Liver (tissue), 8 donors: ENCODE measurements at regions not wholly inside any gene's neighbourhood (a gene's known extent, or its start where the extent isn't known, plus 50 kb on each side); places are given as distances from the start of the nearest gene placed in this dataset.

Experiments
- DNase-seq: peaks from one replicate; pipeline ENCODE4 v3.0.0-alpha.2; 2017; ENCODE audit warnings: low spot score
- H3K27ac ChIP-seq, 2 donors: one replicate each; pipeline ENCODE4 v1.7.0; 2013; ENCODE audit warnings: inconsistent platforms in 2 of 2, low read length in 2 of 2, control low read depth in 1 of 2, low read depth in 1 of 2, mild to moderate bottlenecking in 1 of 2
- H3K27me3 ChIP-seq, 4 donors: one replicate each; pipeline versions ENCODE4 v1.6.1 to v1.7.0; 2013; ENCODE audit warnings: low read length in 3 of 4, inconsistent platforms in 1 of 4, mild to moderate bottlenecking in 1 of 4, moderate library complexity in 1 of 4; ENCODE audit not compliant: control insufficient read depth in 4 of 4, insufficient read depth in 4 of 4
- H3K36me3 ChIP-seq, 4 donors: one replicate each; pipeline versions ENCODE4 v1.6.1 to v1.7.0; 2013; ENCODE audit warnings: low read length in 3 of 4, mild to moderate bottlenecking in 3 of 4, low read depth in 1 of 4, moderate library complexity in 1 of 4; ENCODE audit not compliant: control insufficient read depth in 4 of 4, insufficient read depth in 3 of 4
- H3K4me1 ChIP-seq, 4 donors: one replicate each; pipeline versions ENCODE4 v1.6.1 to v1.7.0; 2013; ENCODE audit warnings: low read length in 3 of 4, mild to moderate bottlenecking in 3 of 4, moderate library complexity in 1 of 4; ENCODE audit not compliant: control insufficient read depth in 4 of 4, insufficient read depth in 4 of 4
- H3K4me3 ChIP-seq, 3 donors: one replicate each; pipeline versions ENCODE4 v1.6.1 to v1.7.0; 2013; ENCODE audit warnings: low read length in 3 of 3, control low read depth in 1 of 3, low read depth in 1 of 3, mild to moderate bottlenecking in 1 of 3
- H3K9ac ChIP-seq, 2 donors: one replicate each; pipeline ENCODE4 v1.7.0; 2013; ENCODE audit warnings: low read length in 2 of 2, mild to moderate bottlenecking in 2 of 2, moderate library complexity in 2 of 2, control low read depth in 1 of 2, low read depth in 1 of 2
- H3K9me3 ChIP-seq, 4 donors: one replicate each; pipeline versions ENCODE4 v1.6.1 to v1.7.0; 2013; ENCODE audit warnings: low read length in 3 of 4; ENCODE audit not compliant: control insufficient read depth in 4 of 4
- ATF3 ChIP-seq: IDR thresholded peaks from 2 replicates; pipeline ENCODE4 v1.6.1; 2016; ENCODE audit warnings: antibody characterized with exemption
- CTCF ChIP-seq: fragments of 150-350 bp; IDR thresholded peaks from 2 replicates; pipeline ENCODE4 v1.5.1; 2017; ENCODE audit warnings: improper control_type of control experiment, low read depth, low read length; ENCODE audit not compliant: missing input control
- EGR1 ChIP-seq, 2 donors: IDR thresholded peaks; 2 replicates each; pipeline ENCODE4 v1.6.1; 2016 to 2018; ENCODE audit warnings: antibody characterized with exemption in 2 of 2, low read depth in 2 of 2
- FOXA1 ChIP-seq: IDR thresholded peaks from 2 replicates; pipeline ENCODE4 v1.6.1; 2016; ENCODE audit warnings: antibody characterized with exemption
- FOXA2 ChIP-seq: IDR thresholded peaks from 2 replicates; pipeline ENCODE4 v1.6.1; 2016; ENCODE audit warnings: antibody characterized with exemption
- HNF4A ChIP-seq, 2 donors: conservative IDR thresholded peaks; 2 replicates each; pipeline ENCODE4 v1.6.1; 2016; ENCODE audit warnings: antibody characterized with exemption in 2 of 2, mild to moderate bottlenecking in 2 of 2
- HNF4G ChIP-seq: IDR thresholded peaks from 2 replicates; pipeline ENCODE4 v1.6.1; 2016; ENCODE audit warnings: antibody characterized with exemption
- JUND ChIP-seq, 2 donors: IDR thresholded peaks; 2 replicates each; pipeline ENCODE4 v1.6.1; 2016; ENCODE audit warnings: antibody characterized with exemption in 2 of 2
- MAX ChIP-seq: IDR thresholded peaks from 2 replicates; pipeline ENCODE4 v1.6.1; 2016; ENCODE audit warnings: antibody characterized with exemption
- NR2F2 ChIP-seq: IDR thresholded peaks from 2 replicates; pipeline ENCODE4 v1.6.1; 2016; ENCODE audit warnings: antibody characterized with exemption
- RAD21 ChIP-seq, 2 donors: IDR thresholded peaks; 2 replicates each; pipeline ENCODE4 v1.6.1; 2016; ENCODE audit warnings: antibody characterized with exemption in 2 of 2, mild to moderate bottlenecking in 2 of 2
- REST ChIP-seq: IDR thresholded peaks from 2 replicates; pipeline ENCODE4 v1.6.1; 2016; ENCODE audit warnings: antibody characterized with exemption, mild to moderate bottlenecking
- RXRA ChIP-seq, 2 donors: IDR thresholded peaks; 2 replicates each; pipeline ENCODE4 v1.6.1; 2017 to 2018; ENCODE audit warnings: antibody characterized with exemption in 2 of 2, mild to moderate bottlenecking in 1 of 2
- SP1 ChIP-seq: IDR thresholded peaks from 2 replicates; pipeline ENCODE4 v1.6.1; 2018; ENCODE audit warnings: antibody characterized with exemption, mild to moderate bottlenecking
- TAF1 ChIP-seq: conservative IDR thresholded peaks from 2 replicates; pipeline ENCODE4 v1.6.1; 2016; ENCODE audit warnings: antibody characterized with exemption, mild to moderate bottlenecking
- YY1 ChIP-seq: IDR thresholded peaks from 2 replicates; pipeline ENCODE4 v1.6.1; 2016; ENCODE audit warnings: antibody characterized with exemption, mild to moderate bottlenecking
- ZBTB33 ChIP-seq: IDR thresholded peaks from 2 replicates; pipeline ENCODE4 v1.6.1; 2016; ENCODE audit warnings: antibody characterized with exemption
- WGBS: extraction: QIAGEN DNeasy Blood & Tissue Kit; methylation state at CpG from one replicate; pipeline ENCODE4 v1.1.7; 2013; 5-methylcytosine and 5-hydroxymethylcytosine counted together
- donor health status: healthy.
- donor health status: healthy.
- donor health status: healthy.
- donor health status: healthy.
- donor health status: healthy.

GRCh38 chr7:54332301-54332700 lies 209.9 kb upstream of the VSTM2A start:
- Histone ChIP-seq H3K36me3 (no peaks in the 10 kb centered on the region), H3K27ac (no peak overlapping the region), H3K4me3 (no peak overlapping the region), H3K27me3 (peaks cover 0 to 2% (median 0%) of the 10 kb centered on the region in 4 donors), H3K4me1 (no peaks in the 10 kb centered on the region), H3K9me3 (no peaks in the 10 kb centered on the region), H3K9ac (no peak overlapping the region)
- DNase-seq: no peak
- WGBS: 56% methylated on average over 2 of the region's 2 CpGs
- no peak for TF ChIP-seq RAD21 (IDR thresholded peaks at IDR 0.05)
- TF ChIP-seq HNF4A (conservative IDR thresholded peaks at IDR 0.05): no peak
- TF ChIP-seq EGR1 (IDR thresholded peaks at IDR 0.05; ENCODE audit: low read depth in 2 of 2): no peak
- no peak for TF ChIP-seq CTCF
- no peak for TF ChIP-seq HNF4G
- TF ChIP-seq NR2F2: no peak
- TF ChIP-seq MAX: no peak
- no peak for TF ChIP-seq JUND (IDR thresholded peaks at IDR 0.05)
- TF ChIP-seq REST: no peak
- no peak for TF ChIP-seq RXRA (IDR thresholded peaks at IDR 0.05)
- no peak for TF ChIP-seq SP1
- no peak for TF ChIP-seq FOXA1
- TF ChIP-seq TAF1: no peak
- TF ChIP-seq YY1: no peak

GRCh38 chr7:54333952-54334351 lies 208.2 kb upstream of the VSTM2A start:
- Histone ChIP-seq H3K27me3 (no peaks in the 10 kb centered on the region), H3K9ac (no peak overlapping the region), H3K4me3 (no peak overlapping the region), H3K4me1 (no peaks in the 10 kb centered on the region), H3K27ac (no peak overlapping the region), H3K9me3 (no peaks in the 10 kb centered on the region), H3K36me3 (no peaks in the 10 kb centered on the region)
- DNase-seq: no peak
- 72% methylated on average over 1 of the region's 1 CpG for WGBS
- TF ChIP-seq ZBTB33 (no peak), FOXA2 (no peak), FOXA1 (no peak), JUND (IDR thresholded peaks at IDR 0.05) (no peak), CTCF (no peak), TAF1 (no peak), ATF3 (no peak), HNF4A (conservative IDR thresholded peaks at IDR 0.05) (no peak), RXRA (IDR thresholded peaks at IDR 0.05) (no peak), YY1 (no peak), EGR1 (IDR thresholded peaks at IDR 0.05; ENCODE audit: low read depth in 2 of 2) (no peak), REST (no peak), NR2F2 (no peak), RAD21 (IDR thresholded peaks at IDR 0.05) (no peak), SP1 (no peak), HNF4G (no peak), MAX (no peak)
